ENCODE measurements at regions not wholly inside any gene's neighbourhood (a gene's known extent, or its start where the extent isn't known, plus 50 kb on each side); places are given as distances from the start of the nearest gene placed in this dataset.

DNA sequence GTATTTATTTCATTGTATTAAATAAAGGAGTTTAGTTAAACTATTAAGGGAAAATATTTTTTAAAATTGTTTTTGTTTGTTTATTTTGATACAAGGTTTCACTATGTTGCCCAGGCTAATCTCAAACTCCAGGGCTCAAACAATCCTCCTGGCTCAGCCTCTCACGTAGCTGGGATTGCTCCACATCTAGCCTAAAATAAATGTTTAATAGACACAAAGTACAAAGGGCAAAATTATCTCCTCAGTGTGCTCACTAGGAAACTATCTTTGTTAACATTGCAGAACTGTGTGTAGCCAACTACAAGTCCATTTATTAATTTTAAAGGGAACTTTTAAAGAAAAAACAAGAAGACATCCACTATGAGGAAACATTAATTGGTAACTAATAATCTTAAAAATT lies 207.2 kb upstream of the PCDH17 start:
- TF ChIP-seq, protein P1, sequence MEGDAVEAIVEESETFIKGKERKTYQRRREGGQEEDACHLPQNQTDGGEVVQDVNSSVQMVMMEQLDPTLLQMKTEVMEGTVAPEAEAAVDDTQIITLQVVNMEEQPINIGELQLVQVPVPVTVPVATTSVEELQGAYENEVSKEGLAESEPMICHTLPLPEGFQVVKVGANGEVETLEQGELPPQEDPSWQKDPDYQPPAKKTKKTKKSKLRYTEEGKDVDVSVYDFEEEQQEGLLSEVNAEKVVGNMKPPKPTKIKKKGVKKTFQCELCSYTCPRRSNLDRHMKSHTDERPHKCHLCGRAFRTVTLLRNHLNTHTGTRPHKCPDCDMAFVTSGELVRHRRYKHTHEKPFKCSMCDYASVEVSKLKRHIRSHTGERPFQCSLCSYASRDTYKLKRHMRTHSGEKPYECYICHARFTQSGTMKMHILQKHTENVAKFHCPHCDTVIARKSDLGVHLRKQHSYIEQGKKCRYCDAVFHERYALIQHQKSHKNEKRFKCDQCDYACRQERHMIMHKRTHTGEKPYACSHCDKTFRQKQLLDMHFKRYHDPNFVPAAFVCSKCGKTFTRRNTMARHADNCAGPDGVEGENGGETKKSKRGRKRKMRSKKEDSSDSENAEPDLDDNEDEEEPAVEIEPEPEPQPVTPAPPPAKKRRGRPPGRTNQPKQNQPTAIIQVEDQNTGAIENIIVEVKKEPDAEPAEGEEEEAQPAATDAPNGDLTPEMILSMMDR (IDR thresholded peaks at IDR 0.05), result no peak
- no peak for TF ChIP-seq POLR2AphosphoS5 (IDR thresholded peaks at IDR 0.05)
